ENCODE measurements at regions not wholly inside any gene's neighbourhood (a gene's known extent, or its start where the extent isn't known, plus 50 kb on each side); places are given as distances from the start of the nearest gene placed in this dataset.

GRCh38 chr16:85333337-85333736, 221.1 kb upstream of the CIBAR2 start:
- DNase-seq, result no peak

DNA sequence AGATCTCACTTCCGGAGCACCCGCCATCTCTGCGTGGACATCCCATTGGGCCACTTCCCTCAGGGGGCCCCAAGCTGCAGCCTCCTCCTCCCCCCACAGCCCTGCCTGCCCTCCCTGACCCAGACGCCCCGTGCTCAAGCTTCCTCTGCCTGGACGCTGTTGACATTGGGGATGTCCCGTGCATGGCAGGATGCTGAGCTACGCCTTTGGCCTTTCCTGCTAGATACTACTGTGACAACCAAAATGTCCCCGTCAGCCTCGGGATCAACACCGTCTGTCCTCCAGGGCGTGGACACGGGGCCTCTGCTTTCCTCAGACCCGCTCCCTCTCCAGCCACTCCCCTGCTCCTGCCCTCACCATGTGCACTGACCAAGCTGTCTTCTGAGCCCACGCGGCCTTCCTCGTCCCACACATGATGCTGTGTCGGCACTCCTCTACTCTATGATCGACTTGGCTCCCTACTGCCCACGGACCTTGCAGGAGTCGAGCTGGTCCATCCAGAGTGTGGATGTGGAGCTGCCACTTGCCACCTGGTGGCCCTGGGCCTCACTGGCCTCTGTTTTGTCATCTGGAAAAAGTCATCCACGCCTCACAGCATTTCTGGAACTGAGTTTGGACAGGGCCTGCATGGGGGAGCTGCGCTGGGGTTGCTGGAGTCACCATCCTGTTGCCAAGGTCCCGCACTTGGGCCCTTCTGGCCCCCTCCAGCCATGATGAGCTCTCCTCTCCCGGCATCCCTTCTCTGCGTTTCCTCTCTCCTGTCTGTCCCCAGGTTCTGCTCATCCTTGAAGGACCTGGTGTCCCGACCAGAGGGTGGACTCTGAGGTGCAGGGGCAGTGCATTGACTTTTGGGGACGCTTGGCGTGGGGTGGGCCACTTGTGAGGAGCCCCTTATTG, 221.7 kb upstream of the CIBAR2 start:
- no peak for DNase-seq

GRCh38 chr16:85334718-85335583, 222.7 kb upstream of the CIBAR2 start:
- no peak for DNase-seq

- DNase-seq, result no peak
These were observed 223.6 kb upstream of the CIBAR2 start for GRCh38 chr16:85335584-85336491.

GRCh38 chr16:85337910-85338637, 225.8 kb upstream of the CIBAR2 start:
- no peak for DNase-seq

GRCh38 chr16:85338638-85338982, 226.3 kb upstream of the CIBAR2 start:
- DNase-seq, result no peak

GRCh38 chr16:85338989-85339685, 226.9 kb upstream of the CIBAR2 start:
- no peak for DNase-seq

DNA sequence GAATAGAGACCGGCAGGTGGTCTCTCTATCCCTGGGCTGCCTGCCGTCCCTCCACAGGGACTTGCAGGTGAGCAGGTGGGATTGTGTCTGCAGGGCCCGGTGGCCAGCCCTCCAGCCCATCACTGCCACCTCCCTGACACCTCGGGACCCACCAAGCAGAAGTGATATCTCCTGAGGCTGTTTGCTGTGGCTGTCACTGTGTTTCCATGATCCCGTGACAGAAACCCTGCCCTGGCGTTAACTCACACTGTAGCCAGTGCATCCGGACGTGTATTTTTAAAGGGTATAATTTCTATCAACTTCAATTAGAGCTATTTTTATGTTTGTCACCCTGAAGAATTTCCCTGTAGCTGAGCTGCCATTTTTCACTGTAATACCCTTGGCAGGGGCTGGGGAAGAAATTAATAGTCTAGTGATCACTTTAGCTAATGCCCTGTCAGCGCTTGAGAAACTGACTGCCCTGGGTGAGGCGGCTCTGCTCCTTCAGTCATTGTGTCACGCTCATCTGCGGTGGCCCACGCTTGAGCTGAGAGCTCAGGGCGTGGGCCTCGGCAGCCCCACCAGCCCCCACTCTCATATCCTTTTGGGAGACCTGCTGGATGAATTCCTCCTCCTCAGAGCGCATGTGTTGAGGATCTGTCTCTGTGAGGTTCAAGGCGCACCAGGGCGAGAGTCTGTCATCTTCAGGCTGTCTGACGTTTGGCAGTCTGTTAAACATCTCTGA, 229.9 kb upstream of the CIBAR2 start:
- no peak for DNase-seq

DNA sequence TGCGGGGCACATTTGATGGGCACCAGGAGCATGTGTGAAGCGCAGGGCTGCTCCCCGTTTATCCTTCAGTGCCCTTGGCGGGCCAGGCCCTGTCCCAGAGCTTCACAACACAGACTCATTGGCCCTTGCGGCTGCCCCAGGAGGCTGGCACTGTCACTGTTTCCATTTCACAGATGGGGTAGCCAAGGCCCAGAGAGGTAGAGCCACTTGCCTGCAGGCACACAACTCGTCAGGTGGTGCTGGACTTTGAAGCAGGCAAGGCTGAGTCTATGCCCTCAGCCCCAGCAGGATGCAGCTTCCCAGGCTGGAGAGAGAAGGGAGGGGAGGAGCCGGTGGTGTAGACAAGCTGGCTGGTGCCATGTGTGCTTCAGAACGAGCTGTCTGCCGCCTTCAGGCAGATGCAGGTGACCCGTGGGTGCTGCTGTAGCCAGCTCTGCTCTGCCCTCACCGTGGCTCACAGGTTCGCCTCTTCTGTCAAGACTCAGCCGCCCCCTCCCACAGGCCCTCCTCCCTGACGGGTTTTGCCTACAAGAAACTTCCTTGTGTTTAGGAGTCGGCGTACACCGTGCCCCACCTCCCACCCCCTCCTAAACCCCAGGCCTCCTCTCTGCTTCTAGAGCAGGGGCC, 232.3 kb upstream of the CIBAR2 start:
- no peak for DNase-seq

GRCh38 chr16:85345129-85345639, 232.9 kb upstream of the CIBAR2 start:
- DNase-seq, result no peak

DNA sequence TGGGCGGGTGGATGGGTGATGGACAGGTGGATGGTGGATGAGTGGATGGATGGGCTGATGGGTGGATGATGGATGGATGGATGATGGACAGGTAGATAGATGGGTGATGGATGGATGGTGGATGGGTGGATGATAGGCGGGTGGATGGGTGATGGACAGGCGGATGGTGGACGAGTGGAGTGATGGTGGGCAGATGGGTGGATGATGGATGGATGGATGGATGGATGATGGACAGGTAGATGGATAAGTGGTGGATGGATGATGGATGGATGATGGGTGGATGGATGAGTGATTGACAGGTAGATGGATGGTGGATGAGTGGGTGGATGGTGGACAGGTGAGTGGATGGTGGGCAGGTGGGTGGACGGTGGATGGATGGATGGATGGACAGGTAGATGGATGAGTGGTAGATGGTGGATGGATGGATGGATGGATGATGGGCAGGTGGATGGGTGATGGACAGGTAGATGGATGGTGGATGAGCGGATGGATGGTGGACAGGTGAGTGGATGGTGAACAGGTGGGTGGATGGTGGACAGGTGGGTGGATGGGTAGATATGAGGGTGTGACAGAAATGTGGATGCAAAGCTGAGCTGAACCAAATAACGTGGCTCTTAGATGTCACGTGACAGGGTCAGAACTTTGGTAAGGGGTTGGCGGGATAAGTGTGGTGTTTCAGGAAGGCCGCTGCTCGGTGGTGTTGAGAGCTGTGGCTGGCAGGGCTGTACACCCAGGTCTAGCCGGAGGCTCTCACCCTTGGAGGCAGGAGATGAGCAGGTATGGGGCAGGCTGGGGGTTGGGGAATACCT, 234.3 kb upstream of the CIBAR2 start:
- no peak for DNase-seq

- no peak for DNase-seq
These were observed 234.9 kb upstream of the CIBAR2 start for GRCh38 chr16:85347213-85347591.

DNA sequence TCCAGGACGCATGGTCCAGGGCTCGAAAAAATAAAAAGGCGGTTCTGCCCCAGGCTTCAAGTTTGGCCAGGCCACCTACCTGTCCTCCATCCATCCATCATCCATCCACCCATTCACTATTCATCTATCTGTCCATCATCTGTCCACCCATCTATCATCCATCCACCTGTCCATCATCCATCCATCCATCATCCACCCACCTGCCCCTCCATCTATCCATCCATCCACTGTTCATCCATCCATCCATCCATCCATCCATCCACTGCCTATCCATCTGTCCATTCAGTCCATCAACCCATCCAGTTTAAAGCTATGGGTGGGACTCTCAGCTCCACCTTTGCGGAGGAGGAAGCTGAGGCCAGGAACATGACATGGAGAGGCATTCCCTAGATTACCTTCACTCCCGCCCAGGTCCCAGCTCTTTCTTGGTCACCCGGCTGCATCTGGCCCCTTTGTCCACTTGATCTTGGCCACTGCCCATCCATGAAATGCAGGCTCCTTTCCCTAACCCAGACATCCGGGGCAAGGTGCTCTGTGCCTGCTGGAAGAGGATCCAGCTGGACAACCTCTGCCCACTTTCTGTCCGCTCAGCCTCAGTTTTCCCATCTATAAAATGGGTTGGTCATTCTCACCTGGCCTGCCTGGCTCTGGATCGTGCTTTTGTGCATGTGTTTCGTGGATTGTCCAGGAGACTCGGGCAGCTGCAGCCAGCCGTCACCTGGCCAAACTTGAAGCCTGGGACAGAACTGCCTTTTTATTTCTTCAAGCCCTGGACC, 236.0 kb upstream of the CIBAR2 start:
- DNase-seq, result no peak

GRCh38 chr16:85348911-85349334, 236.7 kb upstream of the CIBAR2 start:
- DNase-seq, result no peak

- no peak for DNase-seq
These were observed 237.3 kb upstream of the CIBAR2 start for GRCh38 chr16:85349365-85350145.

GRCh38 chr16:85350146-85350728, 238.0 kb upstream of the CIBAR2 start:
- DNase-seq, result no peak

GRCh38 chr16:85350973-85351372, 238.7 kb upstream of the CIBAR2 start:
- DNase-seq, result no peak

All from activated CD4-positive, alpha-beta T cell treated with anti-CD3 and anti-CD28 coated beads, Interleukin-2, amount 50 U/mL, for 4 hours (primary cell).